ENCODE measurements at regions not wholly inside any gene's neighbourhood (a gene's known extent, or its start where the extent isn't known, plus 50 kb on each side); places are given as distances from the start of the nearest gene placed in this dataset.

GRCh38 chr2:126970583-126970982, 71.9 kb downstream of the TEX51 start:
- Histone ChIP-seq H3K27me3 (no peaks in the 10 kb centered on the region), H3K4me1 (ENCODE audit: low read depth) (peaks cover 4% of the 10 kb centered on the region), H3K27ac (no peak overlapping the region), H3K4me3 (no peak overlapping the region), H3K9me3 (ENCODE audit: low read depth) (no peaks in the 10 kb centered on the region), H3K36me3 (no peaks in the 10 kb centered on the region)
- no peak for TF ChIP-seq CTCF (IDR thresholded peaks at IDR 0.05; ENCODE audit: low read depth, low read length)
- DNase-seq (ENCODE audit: low read depth in 1 of 2, low spot score in 1 of 2): peak in 1 of 2 donors; percentile 39

GRCh38 chr2:126971162-126971480, 72.4 kb downstream of the TEX51 start:
- H3K27ac ChIP-seq: no peak overlapping the region
- no peak for TF ChIP-seq CTCF (IDR thresholded peaks at IDR 0.05; ENCODE audit: low read depth, low read length)
- no peak overlapping the region for H3K4me3 ChIP-seq
- H3K9me3 ChIP-seq (ENCODE audit: low read depth): no peaks in the 10 kb centered on the region
- H3K4me1 ChIP-seq (ENCODE audit: low read depth): peaks cover 4% of the 10 kb centered on the region
- no peak for DNase-seq (ENCODE audit: low read depth in 1 of 2, low spot score in 1 of 2)
- H3K27me3 ChIP-seq: no peaks in the 10 kb centered on the region
- H3K36me3 ChIP-seq: no peaks in the 10 kb centered on the region

GRCh38 chr2:126971481-126972278, 73.0 kb downstream of the TEX51 start:
- H3K27me3 ChIP-seq: no peaks in the 10 kb centered on the region
- TF ChIP-seq CTCF (IDR thresholded peaks at IDR 0.05; ENCODE audit: low read depth, low read length): peak; percentile 90
- no peak overlapping the region for H3K27ac ChIP-seq
- H3K9me3 ChIP-seq (ENCODE audit: low read depth): no peaks in the 10 kb centered on the region
- peak; percentile 84 to 92 for DNase-seq (ENCODE audit: low read depth in 1 of 2, low spot score in 1 of 2)
- peaks cover 4% of the 10 kb centered on the region for H3K4me1 ChIP-seq (ENCODE audit: low read depth)
- no peaks in the 10 kb centered on the region for H3K36me3 ChIP-seq
- H3K4me3 ChIP-seq: no peak overlapping the region

- DNase-seq (ENCODE audit: low read depth in 1 of 2, low spot score in 1 of 2): no peak
- Histone ChIP-seq H3K4me3 (no peak overlapping the region), H3K27ac (no peak overlapping the region), H3K36me3 (no peaks in the 10 kb centered on the region), H3K4me1 (ENCODE audit: low read depth) (peaks cover 4% of the 10 kb centered on the region), H3K27me3 (no peaks in the 10 kb centered on the region), H3K9me3 (ENCODE audit: low read depth) (no peaks in the 10 kb centered on the region)
- TF ChIP-seq CTCF (IDR thresholded peaks at IDR 0.05; ENCODE audit: low read depth, low read length): no peak
These were observed 73.6 kb downstream of the TEX51 start for GRCh38 chr2:126972279-126972626.

- Histone ChIP-seq H3K4me3 (no peak overlapping the region), H3K27me3 (no peaks in the 10 kb centered on the region), H3K4me1 (ENCODE audit: low read depth) (peaks cover 4% of the 10 kb centered on the region), H3K9me3 (ENCODE audit: low read depth) (no peaks in the 10 kb centered on the region), H3K36me3 (no peaks in the 10 kb centered on the region), H3K27ac (no peak overlapping the region)
- no peak for TF ChIP-seq CTCF (IDR thresholded peaks at IDR 0.05; ENCODE audit: low read depth, low read length)
- no peak for DNase-seq (ENCODE audit: low read depth in 1 of 2, low spot score in 1 of 2)
These were observed 75.1 kb downstream of the TEX51 start for GRCh38 chr2:126973745-126974144.
